Testis (tissue), 2 donors: ENCODE measurements at regions not wholly inside any gene's neighbourhood (a gene's known extent, or its start where the extent isn't known, plus 50 kb on each side); places are given as distances from the start of the nearest gene placed in this dataset.

ENCODE experiments used
- DNase-seq: peaks from one replicate; pipeline ENCODE4 v3.0.0-alpha.2; 2019
- H3K27ac ChIP-seq, 2 donors: fragments of 200-600 bp; sonication (generic); one replicate each; pipeline ENCODE4 v1.5.1; 2019
- H3K27me3 ChIP-seq: fragments of 200-600 bp; sonication (generic); one replicate; pipeline ENCODE4 v1.5.1; 2019
- H3K36me3 ChIP-seq: fragments of 200-600 bp; sonication (generic); one replicate; pipeline ENCODE4 v1.5.1; 2017; ENCODE audit warnings: low read depth; ENCODE audit errors: missing control alignments
- H3K4me1 ChIP-seq: fragments of 200-600 bp; sonication (generic); one replicate; pipeline ENCODE4 v1.5.1; 2019
- H3K4me3 ChIP-seq, 2 donors: fragments of 200-600 bp; sonication (generic); one replicate each; pipeline ENCODE4 v1.5.1; 2017 to 2019
- H3K9me3 ChIP-seq: fragments of 200-600 bp; sonication (generic); one replicate; pipeline ENCODE4 v1.5.1; 2017
- POLR2A ChIP-seq: fragments of 450-650 bp; IDR thresholded peaks from one replicate; pipeline ENCODE4 v1.6.1; 2017; ENCODE audit warnings: antibody characterized with exemption, mild to moderate bottlenecking, moderate library complexity
- WGBS, 2 donors: methylation state at CpG; one replicate each; pipeline ENCODE4 v1.1.5; 2018; 5-methylcytosine and 5-hydroxymethylcytosine counted together
- intact Hi-C: fragments of 100-400 bp; cut with DNase I; formaldehyde crosslinking; loops from one replicate; pipeline ENCODE4 v1.15.1; 2023; ENCODE audit warnings: low total_unique reads
- TF ChIP-seq, protein P1 (sequence below), 3 experiments: fragments of 450-650 bp in 2 of 3; fragments of 200-600 bp in 1 of 3; sonication (generic) in 1 of 3; IDR thresholded peaks; one replicate each; pipeline ENCODE4 v1.5.1; 2016 to 2019; ENCODE audit warnings: antibody characterized with exemption in 3 of 3, mild to moderate bottlenecking in 2 of 3, moderate library complexity in 1 of 3

DNA sequence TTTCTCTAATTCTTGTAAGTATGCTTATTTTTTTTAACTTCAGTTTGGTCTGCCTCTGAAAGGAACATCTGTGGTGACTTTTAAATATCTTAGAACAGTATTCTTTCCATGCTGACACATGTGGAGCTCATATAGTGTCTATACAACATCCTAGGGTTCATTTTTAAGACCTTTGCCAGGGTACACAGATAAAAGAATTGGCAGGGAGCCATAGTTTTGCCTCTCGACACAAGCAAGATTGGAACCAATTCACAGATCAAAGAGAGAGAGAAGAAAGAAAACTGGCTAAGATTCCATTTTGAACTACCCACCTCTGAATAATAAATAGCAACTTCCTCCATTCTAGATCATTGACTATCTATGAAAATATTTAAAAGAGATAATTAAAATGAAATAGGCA lies 142.7 kb upstream of the ST6GAL2 start:
- Histone ChIP-seq H3K4me1 (no peaks in the 10 kb centered on the region), H3K9me3 (no peaks in the 10 kb centered on the region), H3K27ac (no peak overlapping the region), H3K27me3 (no peaks in the 10 kb centered on the region), H3K4me3 (no peak overlapping the region), H3K36me3 (no peaks in the 10 kb centered on the region)
- 31 to 32% methylated on average over 1 of the region's 1 CpG for WGBS, 2 donors
- DNase-seq = no peak
- TF ChIP-seq POLR2A = no peak
- TF ChIP-seq, protein P1, sequence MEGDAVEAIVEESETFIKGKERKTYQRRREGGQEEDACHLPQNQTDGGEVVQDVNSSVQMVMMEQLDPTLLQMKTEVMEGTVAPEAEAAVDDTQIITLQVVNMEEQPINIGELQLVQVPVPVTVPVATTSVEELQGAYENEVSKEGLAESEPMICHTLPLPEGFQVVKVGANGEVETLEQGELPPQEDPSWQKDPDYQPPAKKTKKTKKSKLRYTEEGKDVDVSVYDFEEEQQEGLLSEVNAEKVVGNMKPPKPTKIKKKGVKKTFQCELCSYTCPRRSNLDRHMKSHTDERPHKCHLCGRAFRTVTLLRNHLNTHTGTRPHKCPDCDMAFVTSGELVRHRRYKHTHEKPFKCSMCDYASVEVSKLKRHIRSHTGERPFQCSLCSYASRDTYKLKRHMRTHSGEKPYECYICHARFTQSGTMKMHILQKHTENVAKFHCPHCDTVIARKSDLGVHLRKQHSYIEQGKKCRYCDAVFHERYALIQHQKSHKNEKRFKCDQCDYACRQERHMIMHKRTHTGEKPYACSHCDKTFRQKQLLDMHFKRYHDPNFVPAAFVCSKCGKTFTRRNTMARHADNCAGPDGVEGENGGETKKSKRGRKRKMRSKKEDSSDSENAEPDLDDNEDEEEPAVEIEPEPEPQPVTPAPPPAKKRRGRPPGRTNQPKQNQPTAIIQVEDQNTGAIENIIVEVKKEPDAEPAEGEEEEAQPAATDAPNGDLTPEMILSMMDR (IDR thresholded peaks at IDR 0.05) = no peak
- intact Hi-C loops = no loop called here

DNA sequence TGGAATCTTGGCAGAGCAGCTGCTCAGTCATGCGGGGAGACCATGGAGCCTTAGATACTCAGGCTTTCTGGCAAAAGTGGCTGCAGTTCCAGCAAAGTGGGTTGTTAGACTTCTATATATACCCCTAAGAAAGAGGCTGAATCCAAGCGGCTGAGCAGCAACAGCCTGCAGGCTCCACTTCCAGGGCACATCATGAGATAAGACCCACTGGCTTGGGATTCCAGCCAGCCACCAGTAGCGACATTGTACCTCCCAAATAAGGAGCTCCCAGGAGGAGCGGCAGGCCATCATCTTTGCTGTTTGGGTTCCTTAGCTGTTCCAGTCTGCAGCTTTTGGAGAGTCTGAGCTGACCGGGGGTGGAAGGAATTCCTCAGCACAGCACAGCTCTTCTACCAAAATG lies 150.3 kb upstream of the ST6GAL2 start:
- H3K4me1 ChIP-seq = no peaks in the 10 kb centered on the region
- no peaks in the 10 kb centered on the region for H3K27me3 ChIP-seq
- WGBS, 2 donors = 77 to 90% methylated on average over 4 to 5 of the region's 5 CpGs
- DNase-seq = no peak
- no peak for TF ChIP-seq POLR2A
- H3K4me3 ChIP-seq = no peak overlapping the region
- intact Hi-C loops = no loop called here
- H3K9me3 ChIP-seq = no peaks in the 10 kb centered on the region
- no peak overlapping the region for H3K27ac ChIP-seq
- H3K36me3 ChIP-seq = no peaks in the 10 kb centered on the region

DNA sequence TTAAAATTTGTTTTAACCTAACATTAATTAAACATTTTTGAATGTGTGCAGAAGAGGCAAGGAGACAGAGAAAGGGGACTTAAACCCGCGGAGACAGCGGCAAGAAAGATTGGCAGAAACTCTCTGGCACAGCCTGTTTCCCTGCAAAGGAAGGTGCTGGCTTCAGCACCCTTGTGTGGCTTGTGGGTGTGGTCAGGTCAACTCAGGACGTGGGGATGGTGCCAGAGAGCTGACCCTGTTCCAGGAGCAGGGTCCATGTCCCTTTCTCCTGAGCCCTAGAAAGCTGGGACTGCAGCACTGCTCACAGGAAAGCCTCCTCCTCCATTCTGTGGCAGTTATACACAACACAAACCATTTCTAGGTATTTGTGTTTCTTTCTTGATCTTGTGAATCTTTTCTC lies 176.2 kb upstream of the ST6GAL2 start:
- intact Hi-C loops = no loop called here
- Histone ChIP-seq H3K4me3 (no peak overlapping the region), H3K9me3 (no peaks in the 10 kb centered on the region), H3K27ac (no peak overlapping the region), H3K4me1 (peaks cover 15% of the 10 kb centered on the region), H3K36me3 (no peaks in the 10 kb centered on the region), H3K27me3 (no peaks in the 10 kb centered on the region)
- 40 to 64% methylated on average over 4 of the region's 4 CpGs for WGBS, 2 donors
- TF ChIP-seq POLR2A = no peak
- TF ChIP-seq, protein P1 (IDR thresholded peaks at IDR 0.05) = no peak
- no peak for DNase-seq

- DNase-seq = no peak
- intact Hi-C loops = no loop called here
- Histone ChIP-seq H3K4me3 (no peak overlapping the region), H3K27ac (no peak overlapping the region), H3K4me1 (peaks cover 15% of the 10 kb centered on the region), H3K36me3 (no peaks in the 10 kb centered on the region), H3K27me3 (no peaks in the 10 kb centered on the region), H3K9me3 (no peaks in the 10 kb centered on the region)
- WGBS, 2 donors = 41 to 51% methylated on average over 5 of the region's 5 CpGs
- TF ChIP-seq, protein P1 (IDR thresholded peaks at IDR 0.05) = no peak
- TF ChIP-seq POLR2A = no peak
Measured at GRCh38 chr2:107062599-107063220, 176.7 kb upstream of the ST6GAL2 start.

DNA sequence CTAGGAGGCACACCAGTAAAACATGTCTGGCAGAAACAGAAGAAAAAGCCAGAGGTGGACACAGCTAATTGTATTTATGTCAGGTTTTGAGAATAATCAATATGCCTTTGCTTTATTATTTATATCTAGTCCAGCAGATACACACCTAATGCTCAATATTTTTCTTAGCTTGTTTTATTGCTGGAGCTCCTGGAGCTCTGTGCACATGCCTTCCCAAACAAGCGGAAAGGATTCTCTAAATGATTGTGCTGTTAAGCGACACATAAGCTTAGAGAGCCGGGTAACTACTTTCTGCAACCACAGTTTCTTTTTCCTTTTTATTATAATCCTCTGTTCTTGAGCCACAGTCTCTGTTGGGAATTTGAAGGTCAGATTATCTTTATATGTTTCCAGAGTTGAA lies 177.3 kb upstream of the ST6GAL2 start:
- DNase-seq = no peak
- H3K36me3 ChIP-seq = no peaks in the 10 kb centered on the region
- no peaks in the 10 kb centered on the region for H3K9me3 ChIP-seq
- intact Hi-C loops = no loop called here
- H3K4me1 ChIP-seq = peaks cover 15% of the 10 kb centered on the region
- no peak for TF ChIP-seq POLR2A
- TF ChIP-seq, protein P1 (IDR thresholded peaks at IDR 0.05) = no peak
- H3K27me3 ChIP-seq = no peaks in the 10 kb centered on the region
- H3K27ac ChIP-seq = no peak overlapping the region
- no peak overlapping the region for H3K4me3 ChIP-seq
- 39 to 59% methylated on average over 3 of the region's 3 CpGs for WGBS, 2 donors
